Osteoblast (primary cell): ENCODE measurements at regions not wholly inside any gene's neighbourhood (a gene's known extent, or its start where the extent isn't known, plus 50 kb on each side); places are given as distances from the start of the nearest gene placed in this dataset.

Experiments used
- DNase-seq: peaks from one replicate; pipeline ENCODE4 v3.0.0; 2011; ENCODE audit warnings: low spot score, mixed read lengths; ENCODE audit not compliant: insufficient read length; ENCODE audit errors: missing footprints
- H2AFZ ChIP-seq: 2 replicates; pipeline ENCODE4 v1.6.0; 2011; ENCODE audit warnings: mild to moderate bottlenecking, low read length
- H3K27ac ChIP-seq: 2 replicates; pipeline ENCODE4 v1.5.1; 2011; ENCODE audit warnings: mild to moderate bottlenecking, low read depth, low read length, moderate library complexity
- H3K27me3 ChIP-seq: 2 replicates; pipeline ENCODE4 v1.6.0; 2012; ENCODE audit warnings: mild to moderate bottlenecking, control low read depth, inconsistent platforms, low read length, moderate library complexity; ENCODE audit not compliant: insufficient read depth
- H3K36me3 ChIP-seq: 2 replicates; pipeline ENCODE4 v1.5.1; 2011; ENCODE audit warnings: mild to moderate bottlenecking, low read length, control low read depth, moderate library complexity; ENCODE audit not compliant: insufficient read depth
- H3K4me1 ChIP-seq: 2 replicates; pipeline ENCODE4 v1.5.1; 2011; ENCODE audit warnings: mild to moderate bottlenecking, low read length, control low read depth, moderate library complexity; ENCODE audit not compliant: insufficient read depth
- H3K4me2 ChIP-seq: 2 replicates; pipeline ENCODE4 v1.6.0; 2011; ENCODE audit warnings: mild to moderate bottlenecking, low read length; ENCODE audit not compliant: insufficient read depth
- H3K4me3 ChIP-seq: fragments of 200-600 bp; sonication (generic); 3 replicates; pipeline ENCODE4 v1.5.1; 2012; ENCODE audit warnings: mild to moderate bottlenecking, low read length, inconsistent platforms; ENCODE audit not compliant: insufficient read depth
- H3K79me2 ChIP-seq: 2 replicates; pipeline ENCODE4 v1.6.0; 2012; ENCODE audit warnings: mild to moderate bottlenecking, low read length, control low read depth, inconsistent platforms; ENCODE audit not compliant: insufficient read depth
- H3K9me3 ChIP-seq: 2 replicates; pipeline ENCODE4 v1.5.1; 2011; ENCODE audit warnings: low read depth, low read length, control low read depth
- H4K20me1 ChIP-seq: 2 replicates; pipeline ENCODE4 v1.6.0; 2012; ENCODE audit warnings: mild to moderate bottlenecking, low read length, control low read depth; ENCODE audit not compliant: insufficient read depth
- CTCF ChIP-seq: IDR thresholded peaks from 2 replicates; pipeline ENCODE4 v1.5.1; 2011; ENCODE audit warnings: mild to moderate bottlenecking, low read depth, low read length, moderate library complexity; ENCODE audit errors: extremely low read depth

- no peaks in the 10 kb centered on the region for H3K27me3 ChIP-seq
- no peak overlapping the region for H3K27ac ChIP-seq
- no peaks in the 10 kb centered on the region for H4K20me1 ChIP-seq
- no peak overlapping the region for H3K4me3 ChIP-seq
- no peak for DNase-seq
- TF ChIP-seq CTCF: no peak
- no peaks in the 10 kb centered on the region for H3K79me2 ChIP-seq
- H3K36me3 ChIP-seq: no peaks in the 10 kb centered on the region
- no peaks in the 10 kb centered on the region for H3K4me1 ChIP-seq
- H3K9me3 ChIP-seq: no peaks in the 10 kb centered on the region
- no peak overlapping the region for H2AFZ ChIP-seq
- H3K4me2 ChIP-seq: no peak overlapping the region
These were observed 138.8 kb upstream of the ERCC4 start for GRCh38 chr16:13781169-13781564.

GRCh38 chr16:13781575-13782338 lies 138.2 kb upstream of the ERCC4 start:
- H3K9me3 ChIP-seq: no peaks in the 10 kb centered on the region
- no peak for DNase-seq
- TF ChIP-seq CTCF: no peak
- H3K4me2 ChIP-seq: no peak overlapping the region
- no peaks in the 10 kb centered on the region for H3K27me3 ChIP-seq
- no peaks in the 10 kb centered on the region for H4K20me1 ChIP-seq
- no peak overlapping the region for H3K4me3 ChIP-seq
- H3K36me3 ChIP-seq: no peaks in the 10 kb centered on the region
- no peaks in the 10 kb centered on the region for H3K4me1 ChIP-seq
- H3K27ac ChIP-seq: no peak overlapping the region
- H3K79me2 ChIP-seq: no peaks in the 10 kb centered on the region
- H2AFZ ChIP-seq: no peak overlapping the region

- H4K20me1 ChIP-seq: no peaks in the 10 kb centered on the region
- no peaks in the 10 kb centered on the region for H3K36me3 ChIP-seq
- H3K4me2 ChIP-seq: no peak overlapping the region
- TF ChIP-seq CTCF: no peak
- no peaks in the 10 kb centered on the region for H3K9me3 ChIP-seq
- no peaks in the 10 kb centered on the region for H3K4me1 ChIP-seq
- no peak overlapping the region for H3K27ac ChIP-seq
- H2AFZ ChIP-seq: no peak overlapping the region
- no peak for DNase-seq
- no peak overlapping the region for H3K4me3 ChIP-seq
- H3K27me3 ChIP-seq: no peaks in the 10 kb centered on the region
- no peaks in the 10 kb centered on the region for H3K79me2 ChIP-seq
These were observed 128.9 kb upstream of the ERCC4 start for GRCh38 chr16:13791095-13791494.

- no peak overlapping the region for H3K4me2 ChIP-seq
- H3K27ac ChIP-seq: no peak overlapping the region
- H3K9me3 ChIP-seq: no peaks in the 10 kb centered on the region
- no peak for TF ChIP-seq CTCF
- H3K79me2 ChIP-seq: no peaks in the 10 kb centered on the region
- no peaks in the 10 kb centered on the region for H3K27me3 ChIP-seq
- no peaks in the 10 kb centered on the region for H3K36me3 ChIP-seq
- no peak overlapping the region for H3K4me3 ChIP-seq
- H4K20me1 ChIP-seq: no peaks in the 10 kb centered on the region
- H2AFZ ChIP-seq: no peak overlapping the region
- H3K4me1 ChIP-seq: no peaks in the 10 kb centered on the region
- no peak for DNase-seq
These were observed 126.0 kb upstream of the ERCC4 start for GRCh38 chr16:13793841-13794409.
